ENCODE measurements at regions not wholly inside any gene's neighbourhood (a gene's known extent, or its start where the extent isn't known, plus 50 kb on each side); places are given as distances from the start of the nearest gene placed in this dataset.

DNA sequence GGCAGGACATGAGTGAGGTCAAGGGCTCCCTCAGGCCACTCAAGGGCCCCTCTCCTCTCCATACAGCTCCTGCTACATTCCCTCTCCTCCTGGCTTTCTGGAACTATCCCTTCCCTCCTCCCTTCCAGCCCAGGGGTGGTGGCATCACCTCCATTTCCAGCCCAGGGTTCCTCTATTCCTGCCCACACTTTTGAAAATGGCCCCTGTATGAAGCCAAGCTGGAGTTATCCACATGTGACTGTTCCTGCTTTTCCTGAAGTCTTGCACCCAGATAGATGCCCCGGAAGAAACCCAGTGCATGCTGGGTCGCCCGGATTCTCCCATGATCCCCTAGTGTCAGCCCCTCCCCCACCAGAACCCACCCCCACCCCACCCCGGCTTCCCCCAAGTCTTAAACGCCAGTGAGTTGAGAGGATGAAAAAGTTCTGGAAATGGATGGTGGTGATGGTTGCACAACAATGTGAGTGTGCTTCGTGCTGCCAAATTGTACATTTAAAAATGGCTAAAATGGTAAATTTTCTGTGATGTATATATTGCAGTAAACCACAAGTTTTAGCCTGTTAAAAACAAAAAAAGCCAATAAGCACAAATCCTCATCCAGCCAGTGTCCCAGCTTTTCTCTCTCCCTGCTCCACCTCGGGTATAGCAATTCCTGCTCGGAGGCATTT is 136.9 kb downstream of the SCARB1 start:
- no peak for DNase-seq (ENCODE audit: low spot score)

DNA sequence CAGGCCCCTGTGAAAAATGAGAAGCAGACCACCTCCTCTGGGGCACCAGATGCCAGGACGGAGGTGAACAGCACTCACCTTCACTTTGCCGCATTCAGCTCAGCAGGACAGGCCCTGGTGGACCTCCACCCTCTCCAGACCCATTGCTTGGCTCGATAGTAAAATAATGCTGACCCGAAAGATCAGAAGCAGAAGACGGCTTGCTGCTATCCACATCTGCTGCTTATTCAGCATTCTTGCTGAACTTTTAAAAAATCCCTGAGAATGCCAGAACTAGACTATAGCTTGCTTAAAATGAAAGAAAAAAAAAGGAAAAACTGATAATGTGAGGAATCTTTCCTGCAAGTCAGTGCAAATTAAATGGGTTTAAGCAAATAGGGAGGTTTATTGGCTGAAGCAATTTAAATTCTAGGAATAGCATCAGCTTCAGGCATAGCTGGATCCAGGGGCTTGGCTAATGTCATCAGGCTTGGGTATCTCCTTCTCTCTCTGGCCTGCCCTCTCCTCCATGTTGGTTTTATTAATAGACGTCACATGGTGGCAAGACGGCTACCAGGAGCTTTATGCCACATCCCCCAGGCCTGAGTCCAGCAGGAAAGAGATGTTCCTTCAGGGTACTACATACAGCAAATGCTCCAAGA is 137.9 kb downstream of the SCARB1 start:
- DNase-seq (ENCODE audit: low spot score) = no peak

DNA sequence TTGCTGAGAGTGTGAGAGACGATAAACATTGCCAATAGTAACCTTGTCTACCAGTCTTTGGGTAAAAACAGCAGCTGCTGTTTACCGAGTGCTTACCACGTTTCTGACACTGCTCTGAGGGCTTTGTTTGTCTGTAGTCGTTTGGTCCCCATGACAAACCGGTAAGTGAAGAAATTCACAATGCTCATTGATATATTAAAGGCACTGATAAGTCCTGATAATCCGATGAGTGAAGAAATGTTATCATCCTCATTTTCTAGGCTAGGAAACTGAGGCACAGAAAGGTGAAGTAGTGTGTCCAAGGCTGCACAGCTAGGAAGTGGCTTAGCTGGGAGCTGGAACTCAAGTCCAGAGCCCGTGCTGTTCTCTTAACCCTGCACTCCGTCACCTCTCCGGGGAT is 138.6 kb downstream of the SCARB1 start:
- DNase-seq (ENCODE audit: low spot score) = no peak

- DNase-seq (ENCODE audit: low spot score) = no peak
Observed at GRCh38 chr12:124722878-124723277, 140.8 kb downstream of the SCARB1 start.

DNA sequence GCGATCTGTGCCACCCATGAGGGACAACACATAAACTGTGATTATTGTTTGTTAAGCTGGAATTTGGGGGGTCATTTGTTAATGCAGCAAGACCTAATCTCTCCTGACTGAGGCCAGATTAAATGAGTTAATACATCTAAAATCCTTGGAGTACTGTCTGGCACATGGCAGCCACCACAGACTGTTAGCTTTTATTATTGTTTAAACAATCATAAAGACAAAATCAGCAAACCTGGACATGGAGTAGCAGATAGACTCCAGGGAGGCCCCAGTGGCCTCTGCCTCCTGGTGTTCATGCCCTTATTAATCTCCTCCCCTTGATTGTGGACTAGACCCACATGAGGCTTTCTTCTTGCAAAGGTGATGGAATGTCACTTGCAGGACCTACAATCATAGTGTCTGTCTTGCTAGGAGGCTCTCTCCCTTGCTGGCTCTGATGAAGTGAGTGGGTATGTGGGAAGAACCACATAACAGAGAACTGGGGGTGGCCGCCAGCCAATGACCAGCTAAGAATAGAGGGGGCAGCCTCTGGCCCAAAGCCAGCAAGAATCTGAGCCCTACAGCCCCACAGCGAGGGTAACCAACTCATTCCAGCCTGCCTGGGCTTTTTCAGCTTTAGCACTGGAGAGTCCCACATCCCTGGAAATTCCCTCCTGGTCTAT is 142.0 kb downstream of the SCARB1 start:
- DNase-seq (ENCODE audit: low spot score) = no peak

GRCh38 chr12:124720681-124721500 is 142.8 kb downstream of the SCARB1 start:
- no peak for DNase-seq (ENCODE audit: low spot score)

DNA sequence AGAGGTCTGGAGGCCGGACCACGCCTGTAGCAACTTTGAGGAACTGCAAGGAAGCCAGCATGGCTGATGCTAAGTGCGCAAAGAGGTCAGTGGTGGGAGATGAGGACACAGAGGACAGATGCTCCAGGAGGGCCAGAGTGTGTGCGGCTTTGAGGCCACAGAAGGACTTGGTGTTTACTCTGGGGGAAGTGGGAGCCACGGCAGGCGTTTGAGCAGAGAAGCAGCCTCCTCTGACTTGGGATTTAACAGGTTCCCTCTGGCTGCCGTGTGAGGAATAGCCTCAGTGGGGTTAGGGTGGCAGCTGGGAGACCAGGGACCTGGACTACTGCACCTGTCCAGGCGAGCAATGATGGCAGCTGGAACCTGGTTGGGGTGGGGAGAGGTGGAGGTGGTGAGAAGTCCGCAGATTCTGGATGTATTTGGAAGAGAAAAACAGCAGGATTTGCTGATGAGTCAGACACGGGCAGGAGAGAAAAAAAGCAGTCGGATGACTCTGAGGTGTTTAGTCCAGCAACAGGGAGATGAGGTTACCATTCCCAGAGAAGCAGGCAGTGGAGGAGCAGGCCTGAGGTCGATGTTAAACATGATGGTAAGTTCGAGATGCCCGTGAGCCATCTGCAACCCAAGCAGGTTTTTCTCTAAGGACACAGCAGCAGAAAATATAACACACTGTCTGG is 143.5 kb downstream of the SCARB1 start:
- DNase-seq (ENCODE audit: low spot score) = peak; percentile 51

- DNase-seq (ENCODE audit: low spot score) = no peak
Observed at GRCh38 chr12:124719231-124719630, 144.4 kb downstream of the SCARB1 start.

- DNase-seq (ENCODE audit: low spot score) = no peak
Observed at GRCh38 chr12:124718458-124718857, 145.2 kb downstream of the SCARB1 start.

GRCh38 chr12:124718036-124718435 is 145.6 kb downstream of the SCARB1 start:
- DNase-seq (ENCODE audit: low spot score) = no peak

- DNase-seq (ENCODE audit: low spot score) = no peak
Observed at GRCh38 chr12:124717318-124717717, 146.3 kb downstream of the SCARB1 start.

DNA sequence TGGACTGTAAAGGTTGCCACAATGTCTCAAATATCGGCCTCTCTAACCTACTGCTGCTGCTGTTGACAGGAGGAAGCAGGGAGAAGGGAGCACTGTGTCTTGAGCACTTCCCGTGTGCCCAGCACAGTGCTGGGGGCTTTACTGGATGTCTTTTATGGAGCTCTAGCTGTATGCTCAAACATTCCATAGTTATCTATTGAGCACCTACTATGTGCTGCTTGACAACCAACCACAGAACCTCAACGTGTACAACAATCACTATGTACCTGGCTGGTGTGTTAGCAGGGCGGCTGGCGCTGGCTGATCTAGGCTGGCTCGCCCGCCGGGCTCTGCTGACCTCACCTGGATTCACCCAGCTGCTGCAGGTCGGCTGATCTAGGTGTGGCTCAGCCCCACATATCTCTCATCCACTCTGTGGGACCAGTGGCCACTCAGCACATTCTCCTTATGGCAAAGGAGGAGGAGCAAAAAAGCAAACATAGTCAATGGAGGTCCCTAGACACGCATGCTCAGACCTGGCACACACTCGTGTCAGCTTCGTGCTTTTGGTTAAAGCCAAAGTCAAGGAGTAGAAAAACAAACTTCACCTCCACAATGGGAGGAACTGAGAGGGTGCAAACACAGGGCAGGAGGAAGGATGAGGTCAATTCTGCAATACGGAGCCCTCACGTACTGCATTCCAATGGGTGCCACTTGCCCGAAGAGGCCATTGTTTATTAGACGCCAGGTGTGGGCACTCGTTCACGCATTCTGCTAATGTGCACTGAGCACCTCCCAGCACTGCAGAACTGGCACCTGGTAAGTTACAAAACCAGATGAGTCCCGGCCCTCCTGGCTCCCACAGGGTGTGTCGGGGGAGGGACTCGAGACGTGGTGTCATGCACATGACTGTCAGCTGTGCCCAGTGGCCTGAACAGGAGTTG is 147.2 kb downstream of the SCARB1 start:
- DNase-seq (ENCODE audit: low spot score) = no peak

DNA sequence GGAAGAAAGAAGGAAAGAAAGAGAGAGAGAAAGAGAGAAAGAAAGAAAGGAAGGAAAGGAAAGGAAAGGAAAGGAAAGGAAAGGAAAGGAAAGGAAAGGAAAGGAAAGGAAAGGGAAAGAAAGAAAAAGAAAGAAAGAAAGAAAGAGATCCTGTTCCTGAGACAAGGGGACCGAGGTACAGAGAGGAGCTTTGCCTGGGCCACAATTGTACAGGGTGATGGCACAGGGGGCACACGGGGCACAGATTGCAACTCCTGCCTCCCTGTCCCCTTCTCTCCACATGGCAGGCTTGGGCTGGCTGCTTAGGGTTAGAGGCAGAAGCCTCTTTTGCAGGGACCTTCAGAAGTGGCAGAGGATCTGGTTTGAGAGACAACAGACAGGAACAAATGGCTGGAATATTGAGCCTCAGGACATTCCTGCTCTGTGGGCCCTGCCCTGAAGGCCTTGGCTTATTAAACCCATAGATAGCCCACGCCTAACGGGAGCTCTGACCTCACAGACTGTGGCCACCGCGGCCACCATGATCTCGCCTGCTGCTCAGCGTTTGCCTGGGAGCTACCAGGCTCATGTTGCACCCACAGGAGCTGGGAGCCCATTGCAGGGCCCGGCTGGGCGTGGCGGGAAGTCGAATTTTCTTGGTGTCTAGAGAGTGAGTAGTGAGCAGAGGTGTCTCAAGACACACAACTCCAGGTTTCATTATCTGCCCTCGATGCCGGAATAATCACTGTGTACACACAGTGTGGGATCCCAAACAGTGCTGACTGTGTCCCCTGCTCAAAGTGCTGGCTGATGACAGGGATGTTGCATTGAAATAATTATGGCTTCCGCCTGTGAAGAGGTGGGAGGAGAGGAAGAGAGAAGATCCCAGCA is 147.9 kb upstream of the NCOR2 start:
- DNase-seq (ENCODE audit: low spot score) = no peak

DNA sequence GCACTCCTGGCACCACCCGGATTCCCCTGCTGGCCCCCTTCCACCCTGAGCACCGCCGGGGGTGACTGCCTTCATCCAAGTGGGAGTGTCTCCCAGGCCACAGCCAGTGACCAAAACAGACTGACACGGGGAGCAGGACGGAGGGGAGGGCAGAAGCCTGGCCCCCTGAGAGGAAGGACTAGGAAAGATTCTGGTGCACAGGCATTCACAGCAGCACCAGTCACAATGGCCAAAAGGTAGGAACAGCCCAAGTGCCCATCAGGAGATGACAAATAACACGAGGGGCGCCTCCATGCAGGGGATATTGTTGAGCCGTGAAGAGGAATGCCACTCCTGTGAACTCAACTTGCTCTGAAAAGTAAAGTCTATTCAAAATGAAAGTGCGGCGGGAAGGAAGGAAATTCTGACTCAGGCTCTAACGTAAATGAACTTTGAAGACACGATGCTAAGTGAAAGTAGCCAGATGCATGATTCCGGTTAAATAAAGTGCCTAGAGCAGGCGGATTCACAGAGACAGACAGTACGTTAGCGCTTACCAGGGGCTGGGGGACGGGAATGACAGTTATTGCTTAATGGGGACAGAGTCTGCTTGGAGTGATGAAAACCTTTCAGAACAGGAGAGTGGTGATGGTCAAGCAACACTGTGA is 146.1 kb upstream of the NCOR2 start:
- no peak for DNase-seq (ENCODE audit: low spot score)

GRCh38 chr12:124713041-124713435 is 145.6 kb upstream of the NCOR2 start:
- no peak for DNase-seq (ENCODE audit: low spot score)

GRCh38 chr12:124711344-124711743 is 143.9 kb upstream of the NCOR2 start:
- no peak for DNase-seq (ENCODE audit: low spot score)

DNA sequence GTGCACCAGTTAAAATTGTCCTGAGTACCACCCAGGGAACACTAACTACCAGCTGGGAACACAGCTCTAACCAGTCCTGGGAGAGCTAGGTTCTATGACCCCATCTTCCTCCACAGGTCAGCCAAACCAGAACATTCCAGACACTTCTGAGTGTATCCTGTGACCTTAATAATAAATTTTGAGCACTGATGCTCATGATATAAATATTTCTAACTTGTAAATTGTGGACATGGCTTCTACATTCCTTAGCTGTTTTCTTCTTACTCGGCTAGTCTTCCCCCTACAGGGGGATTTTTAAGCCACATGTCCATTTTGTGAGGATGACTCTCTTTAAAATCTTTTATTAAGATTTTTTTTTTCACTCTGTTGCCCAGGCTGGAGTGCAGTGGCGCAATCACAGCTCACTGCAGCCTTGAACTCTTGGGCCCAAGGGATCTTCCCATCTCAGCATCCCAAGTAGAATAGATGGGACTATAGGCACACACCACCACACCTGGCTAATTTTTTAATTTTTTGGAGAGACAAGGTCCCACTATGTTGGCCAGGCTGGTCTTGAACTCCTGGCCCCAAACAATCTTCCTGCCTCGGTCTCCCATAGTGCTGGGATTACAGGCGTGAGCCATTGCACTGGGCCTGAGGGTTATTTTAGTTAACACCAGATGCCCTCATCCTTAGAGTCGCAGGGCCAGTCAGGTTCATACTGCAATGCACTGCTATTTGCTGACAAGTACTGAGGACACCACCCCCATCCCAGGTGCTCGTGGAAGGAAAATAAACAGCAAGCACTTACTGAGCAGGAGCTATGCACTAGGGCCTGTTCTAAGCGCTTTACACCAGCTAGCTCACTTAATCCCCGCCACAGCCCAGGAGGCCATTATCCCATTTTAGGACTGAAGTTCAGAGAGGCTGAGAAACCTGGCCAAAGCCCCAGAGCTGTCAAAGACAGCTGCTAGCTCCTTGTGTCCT is 142.6 kb upstream of the NCOR2 start:
- DNase-seq (ENCODE audit: low spot score) = no peak

DNA sequence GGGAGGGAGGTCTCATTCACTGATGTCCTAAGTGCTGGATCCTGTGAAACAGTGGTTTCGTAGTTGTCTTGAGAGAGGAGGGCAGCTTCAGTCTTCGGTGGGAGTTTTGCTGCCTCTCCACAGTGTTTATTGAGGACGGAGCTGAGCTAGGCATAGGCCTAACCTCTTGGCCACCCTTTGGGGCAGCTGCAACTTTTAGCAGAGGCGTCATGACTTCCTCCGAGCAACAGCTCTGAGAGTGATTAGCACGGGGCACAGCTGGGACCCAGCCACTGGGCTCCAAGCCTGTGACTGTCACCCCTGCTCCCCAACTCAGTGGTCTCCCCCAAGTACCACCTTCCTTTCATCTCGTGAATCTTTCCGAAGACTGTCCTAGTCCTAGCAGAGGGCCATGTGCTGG is 139.9 kb upstream of the NCOR2 start:
- no peak for DNase-seq (ENCODE audit: low spot score)
